GM18858 (cell line): ENCODE measurements at regions not wholly inside any gene's neighbourhood (a gene's known extent, or its start where the extent isn't known, plus 50 kb on each side); places are given as distances from the start of the nearest gene placed in this dataset.
A peak's percentile ranks its signal among the peaks of the same experiment; 100 is the strongest.
"Not testable (repeated sequence)": the region's sequence is repeated elsewhere in the genome, so short reads cannot be mapped to it uniquely, and the experiment has no call there.

Source experiments
- ATAC-seq: cut with Tn5 transposase; IDR thresholded peaks from one replicate; pipeline ENCODE4 v1.9.1; 2021; ENCODE audit not compliant: unreplicated experiment

DNA sequence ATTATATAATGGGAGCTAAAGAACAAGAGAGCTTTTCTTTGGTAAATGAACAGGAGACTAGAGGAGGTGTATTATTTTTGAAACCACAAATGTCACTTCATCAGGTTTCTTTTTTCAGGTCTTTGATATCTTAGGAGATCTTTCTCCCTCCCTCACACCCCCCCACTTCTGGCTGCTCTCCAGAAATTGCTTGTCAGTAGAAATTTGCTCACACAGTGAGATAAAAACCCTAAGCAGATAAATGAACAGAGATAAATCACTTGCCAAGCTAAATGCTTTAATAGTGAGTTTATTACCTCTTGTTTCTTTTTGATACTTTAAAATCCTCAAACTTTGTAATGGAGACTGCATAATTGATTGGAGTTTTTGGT, 421.2 kb upstream of the TENM3 start:
- no peak for ATAC-seq

DNA sequence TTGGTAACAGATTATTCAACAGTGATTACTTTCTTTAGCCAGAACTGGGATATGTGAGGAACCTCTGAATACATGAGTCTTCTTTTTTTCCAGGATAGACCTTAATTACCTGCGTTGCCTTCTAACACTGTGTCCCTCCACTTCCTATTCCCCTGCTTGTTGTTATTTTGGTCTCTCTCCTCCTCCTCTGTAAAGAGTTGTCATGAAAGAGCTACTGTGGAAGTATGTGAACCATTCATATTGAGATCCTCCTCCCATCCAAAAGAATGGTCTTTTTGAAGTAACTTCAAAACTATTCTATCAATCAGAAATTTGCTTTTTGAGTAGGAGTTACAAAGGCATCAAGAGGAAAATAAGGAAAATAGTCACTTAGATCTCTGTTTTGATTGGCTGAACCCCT, 420.0 kb upstream of the TENM3 start:
- ATAC-seq: no peak

DNA sequence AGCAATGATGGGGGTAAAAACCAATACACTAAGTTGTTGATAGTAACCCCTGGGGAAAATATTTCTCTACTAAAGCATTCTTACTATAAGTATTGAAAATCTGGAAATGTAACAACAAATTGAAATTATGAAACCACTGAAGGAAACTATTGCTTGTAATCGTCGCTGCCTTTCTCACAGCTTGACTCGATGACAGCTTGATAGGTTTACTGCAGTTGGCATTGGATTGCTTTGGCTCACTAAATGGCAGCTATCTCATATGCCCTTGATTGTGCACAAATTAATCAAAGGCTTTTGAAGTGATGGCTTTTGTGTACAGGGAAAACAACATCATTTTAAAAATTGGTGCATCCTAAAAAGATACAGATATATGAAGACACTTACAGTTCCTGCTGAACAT, 419.6 kb upstream of the TENM3 start:
- no peak for ATAC-seq

DNA sequence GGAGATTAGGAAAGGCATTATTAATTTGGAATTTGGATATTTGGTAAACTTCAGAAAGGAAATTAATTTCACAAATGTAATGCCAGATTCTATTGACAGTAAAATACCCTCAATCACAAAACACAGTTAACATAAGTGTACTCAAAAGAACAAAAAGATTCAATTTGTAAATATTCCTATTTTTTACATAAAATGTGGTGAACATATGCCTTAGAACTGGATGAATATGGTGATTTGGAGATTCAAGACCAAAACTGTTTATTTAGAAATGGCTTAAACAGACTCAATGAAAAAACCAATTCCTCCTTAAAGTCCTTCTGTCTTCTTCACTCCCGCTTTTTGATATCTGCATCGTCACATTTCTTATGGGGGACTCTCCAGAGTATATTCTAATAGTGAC, 417.6 kb upstream of the TENM3 start:
- no peak for ATAC-seq

DNA sequence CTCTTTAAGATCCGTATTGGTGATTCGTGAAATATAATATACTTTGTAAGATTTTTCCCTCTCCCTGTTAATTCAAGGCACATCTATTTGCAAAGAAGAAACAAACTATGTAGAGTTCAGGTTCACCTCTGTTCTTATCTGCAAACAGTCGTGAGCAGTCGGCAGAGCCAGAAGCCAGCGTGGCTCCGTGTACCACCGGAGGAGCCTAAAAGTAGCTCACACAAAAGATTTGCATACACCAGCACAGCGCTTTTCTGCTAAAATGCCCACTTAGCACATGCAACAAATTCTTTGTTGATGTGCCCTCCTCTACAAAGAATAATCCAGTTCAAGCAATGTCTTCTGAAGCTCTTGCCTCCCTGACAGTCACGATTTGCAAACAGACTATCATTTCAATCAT, 416.0 kb upstream of the TENM3 start:
- ATAC-seq: no peak

DNA sequence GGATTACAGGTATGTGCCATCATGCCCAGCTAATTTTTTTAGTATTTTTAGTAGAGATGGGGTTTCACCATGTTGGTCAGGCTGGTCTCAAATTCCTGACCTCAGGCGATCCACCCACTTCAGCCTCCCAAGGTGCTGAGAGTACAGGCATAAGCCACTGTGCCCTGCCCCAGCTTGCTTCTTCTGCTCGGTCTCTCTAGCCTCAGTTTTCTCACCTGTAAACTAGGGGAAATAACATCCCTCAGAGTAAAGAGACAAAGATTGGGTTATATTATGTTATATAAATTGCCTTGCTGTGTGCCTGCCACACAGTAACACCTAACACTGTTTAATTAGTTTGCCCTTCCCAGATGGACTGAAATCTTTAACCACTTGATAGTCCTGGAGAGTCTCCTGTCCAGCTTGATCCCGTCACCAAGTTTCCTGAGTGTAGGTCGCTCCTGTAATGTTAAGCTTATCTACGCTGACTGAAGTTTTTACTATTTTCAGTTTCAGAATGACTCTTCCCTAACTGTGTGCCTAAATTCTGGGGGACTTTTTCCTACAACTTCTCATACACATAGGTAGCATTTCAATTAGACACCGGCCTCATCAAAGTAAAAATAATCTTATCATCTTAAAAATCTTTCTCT, 412.7 kb upstream of the TENM3 start:
- peak; percentile 78 for ATAC-seq

DNA sequence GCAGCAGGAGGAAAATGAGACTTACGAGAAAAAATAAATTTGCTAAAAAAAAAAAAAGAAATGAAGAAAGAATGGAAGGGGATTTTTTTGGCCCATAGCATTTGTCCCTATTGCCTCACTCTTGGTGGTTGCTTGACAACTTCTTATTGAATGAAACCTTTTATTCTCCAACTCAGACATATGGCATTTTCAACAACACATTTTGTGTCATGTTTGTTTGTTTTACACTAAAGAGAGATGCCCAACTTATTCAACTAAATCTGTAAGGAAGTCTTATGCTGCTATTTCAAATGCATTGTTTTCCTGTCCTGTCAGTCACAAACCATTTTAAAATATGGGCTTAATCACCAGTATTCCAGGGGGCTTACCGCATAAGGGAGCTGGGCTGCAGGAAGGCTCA, 409.1 kb upstream of the TENM3 start:
- ATAC-seq: no peak

DNA sequence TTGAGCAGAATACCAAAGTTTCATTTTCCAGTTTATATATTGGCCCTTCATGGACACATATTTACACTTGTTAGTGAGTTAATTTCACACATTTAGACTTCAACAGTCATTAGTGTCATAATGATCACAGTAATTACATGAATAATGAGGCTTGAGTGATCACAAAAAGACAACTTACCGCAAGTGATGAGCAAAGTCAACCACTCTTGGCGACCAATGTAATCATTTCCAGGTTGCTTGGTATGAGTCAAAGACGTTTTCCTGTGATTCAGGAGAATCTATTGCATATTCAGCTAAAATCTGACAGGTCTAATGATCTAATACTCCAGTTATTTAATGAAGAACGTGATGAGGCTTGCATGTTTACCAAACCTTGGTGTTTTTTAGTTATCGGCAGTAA, 407.9 kb upstream of the TENM3 start:
- no peak for ATAC-seq

DNA sequence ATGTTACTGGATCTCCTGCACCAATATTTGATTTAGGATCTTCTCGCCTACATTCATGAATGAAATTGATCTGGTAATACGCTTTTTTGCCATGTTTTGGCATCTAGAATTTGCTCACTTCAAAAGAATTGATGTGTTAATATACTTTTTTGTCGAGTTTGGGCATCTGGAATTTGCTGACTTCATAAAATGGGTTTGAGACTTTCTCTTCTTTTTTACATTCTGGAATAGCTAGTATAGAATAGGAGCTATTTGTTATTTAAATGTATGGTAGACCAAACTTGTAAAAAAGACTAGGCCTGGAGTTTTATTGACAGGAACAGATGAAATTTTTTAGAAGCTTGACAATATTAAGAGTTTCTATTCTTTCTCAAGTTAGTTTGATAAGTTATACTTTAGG, 404.9 kb upstream of the TENM3 start:
- no peak for ATAC-seq

DNA sequence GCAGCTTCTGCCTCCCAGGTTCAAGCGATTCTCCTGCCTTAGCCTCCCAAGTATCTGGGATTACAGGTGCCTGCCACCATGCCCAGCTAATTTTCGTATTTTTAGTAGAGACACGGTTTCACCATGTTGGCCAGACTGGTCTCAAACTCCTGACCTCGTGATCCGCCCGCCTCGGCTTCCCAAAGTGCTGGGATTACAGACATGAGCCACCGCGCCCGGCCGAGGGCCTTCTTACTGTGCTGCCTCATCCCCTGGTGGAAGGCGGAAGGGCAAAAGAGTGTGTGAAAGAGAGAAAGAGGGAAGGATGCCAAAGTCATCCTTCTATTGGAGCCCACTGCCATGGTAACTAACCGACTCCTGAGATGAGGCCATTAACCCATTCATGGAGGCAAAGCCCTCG, 399.4 kb upstream of the TENM3 start:
- ATAC-seq: not testable (repeated sequence)

DNA sequence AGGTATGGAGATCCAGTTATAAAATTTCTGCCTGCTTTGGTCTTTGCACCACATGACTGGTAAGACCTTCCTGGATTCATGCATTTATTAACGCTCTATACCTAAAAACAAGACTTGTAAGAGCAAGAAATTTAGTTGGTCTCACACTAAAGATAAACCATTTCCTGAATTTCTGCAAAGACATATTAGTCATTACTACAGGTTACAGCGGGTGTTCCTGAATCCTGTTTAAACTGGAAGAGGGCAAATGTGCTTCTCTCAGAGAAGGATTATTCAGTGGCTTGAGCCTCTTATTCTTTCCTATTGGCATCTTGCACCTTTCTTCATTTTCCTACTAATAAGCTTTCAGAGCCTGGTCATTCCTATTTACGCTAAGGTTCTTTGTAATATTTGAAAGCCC, 397.6 kb upstream of the TENM3 start:
- no peak for ATAC-seq

DNA sequence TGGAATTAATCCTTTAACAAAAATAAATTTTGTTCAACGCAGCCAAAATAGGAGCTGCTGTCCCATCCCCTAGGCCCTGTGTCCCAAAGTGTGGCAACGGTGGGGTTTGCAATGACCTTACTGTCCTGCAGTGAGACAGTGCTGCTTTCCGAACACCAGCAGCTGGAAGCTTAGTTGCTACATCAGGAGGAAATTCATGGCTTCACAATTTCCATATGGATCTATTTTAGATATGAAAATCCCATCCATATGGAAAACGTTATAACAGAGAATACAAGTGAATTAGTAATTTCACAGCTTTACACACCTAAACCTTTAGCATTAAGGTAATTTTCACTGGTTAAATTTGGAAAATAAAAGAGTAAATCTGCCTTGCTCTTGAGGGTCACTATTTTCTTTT, 396.3 kb upstream of the TENM3 start:
- no peak for ATAC-seq

DNA sequence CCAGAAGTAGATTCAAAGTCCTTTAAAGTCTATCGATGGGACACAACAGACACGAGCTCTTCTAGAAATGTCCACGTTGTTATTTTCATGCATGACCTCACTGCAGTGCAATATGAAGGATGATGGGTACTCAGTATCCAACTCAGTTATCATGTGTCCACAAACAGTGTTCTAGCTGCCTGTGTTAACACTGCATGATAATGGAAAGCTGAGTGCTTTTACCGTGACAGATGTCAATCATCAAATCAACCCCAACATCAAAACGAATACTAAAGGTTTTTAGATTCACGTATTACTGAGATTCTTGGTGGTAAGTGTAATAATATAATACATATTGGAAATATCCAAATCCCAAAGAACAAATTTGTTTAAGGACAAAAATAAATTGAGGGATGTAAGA, 394.8 kb upstream of the TENM3 start:
- ATAC-seq: no peak

DNA sequence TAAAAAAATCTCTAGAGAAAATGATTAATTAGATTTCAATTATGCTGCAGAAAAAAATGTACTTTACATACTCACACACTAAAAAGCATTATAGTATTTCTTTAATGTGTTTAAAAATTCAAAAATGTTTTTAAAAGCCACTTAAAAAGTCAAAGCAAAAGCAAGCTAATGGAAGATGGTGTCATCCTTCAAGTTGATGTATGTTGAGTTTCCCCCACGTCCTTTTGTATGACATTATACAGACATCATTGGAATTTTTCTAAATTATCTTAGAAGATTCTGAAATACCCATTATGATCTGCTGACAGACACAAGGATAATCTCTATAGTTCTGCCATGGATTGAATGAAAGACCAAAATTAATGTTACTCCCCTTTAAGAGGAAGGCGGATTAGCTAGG, 393.7 kb upstream of the TENM3 start:
- no peak for ATAC-seq

DNA sequence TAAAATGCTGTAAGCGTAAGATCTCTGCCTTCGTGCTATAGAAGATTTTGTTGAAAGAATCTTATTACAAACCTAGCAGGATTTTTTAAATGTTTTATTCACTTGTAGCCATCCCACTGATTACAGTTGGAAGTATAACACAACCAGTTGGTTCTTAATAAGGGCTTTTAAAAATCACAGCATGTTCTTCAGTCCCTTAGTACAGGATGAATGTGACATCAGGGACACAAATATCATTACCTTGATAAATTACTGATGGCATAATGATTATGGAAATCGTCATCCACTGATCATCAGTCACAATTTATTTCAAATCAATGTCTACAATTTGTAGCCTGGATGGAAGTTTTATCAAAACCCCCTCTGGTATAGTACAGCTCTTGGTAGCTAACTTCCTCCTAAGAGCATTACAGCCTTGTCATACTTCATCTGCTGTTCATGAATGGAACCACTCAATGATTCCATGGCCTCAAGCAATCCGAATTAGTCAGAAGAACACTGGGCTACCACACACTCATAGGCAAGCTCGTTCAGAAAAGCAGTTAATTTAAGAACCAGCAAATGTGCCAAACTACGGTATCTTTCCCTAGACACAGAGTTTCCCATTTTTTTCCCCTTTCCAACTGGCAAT, 389.2 kb upstream of the TENM3 start:
- no peak for ATAC-seq

DNA sequence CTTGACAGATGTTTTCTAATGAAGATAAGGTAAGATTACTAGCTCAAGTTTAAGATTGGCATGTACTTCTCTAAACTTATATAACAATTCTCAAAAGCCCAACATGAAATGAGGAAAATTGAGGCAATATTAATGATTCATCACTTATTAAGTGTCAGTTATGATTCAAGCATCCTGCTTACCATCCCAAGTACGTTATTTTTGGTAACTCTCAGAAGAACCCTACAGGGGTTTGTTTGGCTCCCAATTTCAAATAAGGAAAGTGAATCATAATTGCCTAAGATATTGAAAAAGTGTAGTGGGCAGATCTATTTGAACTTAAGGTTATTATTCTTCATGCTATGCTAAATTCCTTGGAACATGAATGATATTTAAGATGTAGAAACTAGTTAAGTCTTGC, 387.9 kb upstream of the TENM3 start:
- ATAC-seq: no peak

DNA sequence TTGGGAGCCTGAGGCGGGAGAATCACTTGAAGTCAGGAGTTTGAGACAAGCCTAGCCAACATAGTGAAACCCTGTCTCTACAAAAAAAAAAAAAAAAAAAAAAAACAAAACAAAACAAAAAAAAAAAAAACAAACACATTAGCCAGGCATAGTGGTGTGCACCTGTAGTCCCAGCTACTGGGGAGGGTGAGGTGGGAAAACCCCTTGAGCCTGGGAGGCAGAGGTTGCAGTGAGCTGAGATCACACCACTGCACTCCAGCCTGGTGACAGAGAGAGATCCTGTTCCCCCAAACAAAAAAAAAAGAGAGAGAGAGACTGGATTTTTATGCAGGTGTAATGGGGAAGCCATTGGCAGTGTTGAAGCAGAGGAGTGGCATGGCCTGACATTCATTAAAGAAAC, 385.7 kb upstream of the TENM3 start:
- not testable (repeated sequence) for ATAC-seq

DNA sequence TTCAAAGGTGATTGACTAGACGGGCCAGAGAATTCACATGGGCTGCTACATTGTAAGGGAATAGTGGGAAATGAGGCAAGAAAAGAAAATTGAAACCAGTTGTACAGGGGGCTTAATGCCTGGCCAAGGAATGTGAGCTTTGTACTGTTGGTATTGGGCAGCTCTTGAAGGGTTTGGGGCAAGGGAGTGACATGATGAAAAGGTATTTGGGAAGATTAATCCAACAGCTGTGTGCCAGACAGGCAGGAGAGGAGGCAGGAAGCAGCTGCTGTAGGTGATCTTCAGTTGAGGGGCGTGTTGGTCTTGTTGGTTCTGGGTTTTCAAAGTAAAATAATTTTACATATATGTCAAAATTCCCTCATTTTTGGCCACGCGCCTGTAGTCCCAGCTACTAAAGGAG, 384.5 kb upstream of the TENM3 start:
- no peak for ATAC-seq

DNA sequence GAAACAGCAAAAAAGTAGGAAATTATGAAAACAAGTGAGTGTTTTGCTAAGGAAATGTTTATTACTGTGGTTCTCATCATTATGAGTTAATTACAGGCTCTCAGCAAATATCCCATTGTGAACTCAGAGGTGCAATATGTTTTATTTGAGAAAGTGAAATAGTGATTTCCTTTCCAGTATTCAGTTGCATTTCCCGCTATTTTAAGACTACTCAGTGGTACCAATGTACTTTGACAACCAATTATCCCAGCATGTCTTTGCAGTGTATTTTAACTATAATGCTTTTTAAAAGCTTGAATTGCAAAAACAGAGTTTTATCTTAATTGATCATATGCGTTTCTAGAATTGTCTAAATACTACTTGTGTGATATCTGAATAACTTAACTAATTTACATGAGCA, 383.8 kb upstream of the TENM3 start:
- no peak for ATAC-seq

DNA sequence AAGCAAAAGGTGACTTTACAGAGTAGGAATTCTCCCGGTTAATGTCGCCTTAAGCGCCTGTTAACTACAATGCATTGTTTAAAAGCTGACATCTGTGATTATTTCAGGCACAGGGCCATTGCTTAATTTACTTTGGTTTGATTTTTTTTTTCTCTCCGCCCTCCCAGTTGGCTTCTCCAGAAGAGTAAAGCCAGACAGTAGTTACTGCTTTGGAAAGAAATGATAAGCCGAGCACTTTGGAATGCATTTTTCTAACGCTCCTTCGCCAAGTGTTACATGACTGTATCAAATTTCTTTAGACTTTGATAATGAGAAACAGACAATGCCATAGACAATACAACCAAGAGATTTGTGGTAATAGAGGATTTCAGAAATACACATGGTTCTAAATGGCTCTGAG, 383.0 kb upstream of the TENM3 start:
- no peak for ATAC-seq

DNA sequence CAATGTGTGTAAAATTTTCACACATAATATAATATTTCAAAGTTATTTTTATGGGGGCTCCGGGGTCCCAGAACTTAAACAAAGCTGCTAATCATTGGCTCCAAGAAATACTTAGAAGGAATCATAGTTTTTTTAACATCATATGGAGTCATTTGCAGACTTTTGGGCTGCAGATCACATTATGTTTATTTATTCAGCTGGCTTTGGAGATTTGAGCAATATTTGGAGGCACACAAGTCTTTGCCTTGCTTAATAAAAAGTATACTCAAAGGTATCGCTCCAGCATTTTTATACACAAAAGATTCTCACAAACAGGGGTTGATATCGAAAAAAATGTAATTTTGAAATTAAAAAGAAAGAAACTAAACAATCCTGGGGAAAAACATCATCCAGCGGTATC, 382.5 kb upstream of the TENM3 start:
- ATAC-seq: no peak

DNA sequence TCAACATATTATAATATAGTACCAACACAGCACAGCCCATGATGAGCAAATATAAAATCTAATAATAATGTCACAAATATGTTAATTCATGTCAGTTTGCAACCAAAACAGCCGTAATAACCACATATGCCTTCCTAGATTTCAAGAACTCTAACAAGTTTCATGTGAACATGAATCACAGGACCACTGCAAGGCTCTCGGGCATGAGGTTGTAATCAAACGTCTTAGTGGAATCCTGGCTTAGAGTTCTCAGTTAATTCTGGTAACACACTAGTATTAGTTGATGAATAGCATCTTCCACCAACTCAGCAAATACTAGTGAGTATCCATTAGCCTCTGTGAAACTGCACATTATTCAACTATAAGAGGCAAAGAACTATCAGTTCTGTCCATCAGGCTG, 379.3 kb upstream of the TENM3 start:
- no peak for ATAC-seq

DNA sequence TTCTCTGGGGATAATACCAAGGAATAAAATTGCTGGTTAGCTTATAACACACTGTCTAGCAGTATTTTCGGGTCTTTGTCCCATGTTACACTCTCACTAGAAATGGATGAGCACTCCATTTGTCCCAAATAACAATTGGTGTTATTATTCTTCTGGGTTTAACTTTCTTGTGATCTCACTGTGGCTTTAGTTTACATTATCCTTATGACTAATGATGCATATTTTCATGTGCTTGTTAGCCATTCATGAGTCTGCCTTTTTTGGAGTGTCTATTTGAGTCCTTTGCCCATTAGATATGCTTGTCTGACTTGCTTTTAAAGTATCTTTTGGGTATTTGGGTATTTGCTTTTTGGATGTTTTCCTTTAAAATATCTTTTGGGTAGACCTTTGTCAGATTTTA, 372.9 kb upstream of the TENM3 start:
- ATAC-seq: no peak
